ENCODE measurements at regions not wholly inside any gene's neighbourhood (a gene's known extent, or its start where the extent isn't known, plus 50 kb on each side); places are given as distances from the start of the nearest gene placed in this dataset.
"Not testable (repeated sequence)": the region's sequence is repeated elsewhere in the genome, so short reads cannot be mapped to it uniquely, and the experiment has no call there.

GRCh38 chr3:18086078-18086477 lies 339.1 kb downstream of the SATB1 start:
- DNase-seq (ENCODE audit: low read depth in 1 of 2, low spot score in 2 of 2), result no peak
- H3K27me3 ChIP-seq (replicated peaks), result no peaks in the 10 kb centered on the region
- H3K27ac ChIP-seq, result no peak overlapping the region
- H3K4me3 ChIP-seq, result no peak overlapping the region
- no peaks in the 10 kb centered on the region for H3K9me3 ChIP-seq (replicated peaks)
- H3K4me1 ChIP-seq (replicated peaks), result no peaks in the 10 kb centered on the region; the same call in 1 of the 2 replicates
- no peaks in the 10 kb centered on the region for H3K36me3 ChIP-seq

- no peak overlapping the region for H3K27ac ChIP-seq
- no peak for DNase-seq (ENCODE audit: low read depth in 1 of 2, low spot score in 2 of 2)
- H3K36me3 ChIP-seq, result no peaks in the 10 kb centered on the region
- no peaks in the 10 kb centered on the region for H3K27me3 ChIP-seq (replicated peaks)
- no peaks in the 10 kb centered on the region for H3K9me3 ChIP-seq (replicated peaks)
- H3K4me3 ChIP-seq, result no peak overlapping the region
- peaks cover 1% of the 10 kb centered on the region for H3K4me1 ChIP-seq (replicated peaks)
Observed at GRCh38 chr3:18085429-18085828, 339.7 kb downstream of the SATB1 start.

- not testable (repeated sequence) for H3K4me3 ChIP-seq, H3K27ac ChIP-seq
- peaks cover 14% of the 10 kb centered on the region for H3K4me1 ChIP-seq (replicated peaks)
Observed at GRCh38 chr3:18083273-18083590, 340.8 kb upstream of the TBC1D5 start.

GRCh38 chr3:18082551-18083272 lies 340.3 kb upstream of the TBC1D5 start:
- Histone ChIP-seq H3K4me1 (replicated peaks) (peaks cover 14% of the 10 kb centered on the region), H3K4me3 (no peak overlapping the region), H3K27ac (no peak overlapping the region), H3K9me3 (replicated peaks) (no peaks in the 10 kb centered on the region), H3K36me3 (no peaks in the 10 kb centered on the region), H3K27me3 (replicated peaks) (no peaks in the 10 kb centered on the region)
- no peak for DNase-seq (ENCODE audit: low read depth in 1 of 2, low spot score in 2 of 2)

More at GRCh38 chr3:18083273-18083590, 340.8 kb upstream of the TBC1D5 start:
- DNase-seq (ENCODE audit: low read depth in 1 of 2, low spot score in 2 of 2); H3K36me3 ChIP-seq; H3K9me3 ChIP-seq (replicated peaks); H3K27me3 ChIP-seq (replicated peaks): not testable (repeated sequence)

- Histone ChIP-seq H3K4me1 (replicated peaks) (peaks cover 14% of the 10 kb centered on the region), H3K36me3 (no peaks in the 10 kb centered on the region), H3K9me3 (replicated peaks) (no peaks in the 10 kb centered on the region), H3K27ac (no peak overlapping the region), H3K27me3 (replicated peaks) (no peaks in the 10 kb centered on the region), H3K4me3 (no peak overlapping the region)
- DNase-seq (ENCODE audit: low read depth in 1 of 2, low spot score in 2 of 2), result peak in 1 of 2 experiments; percentile 42
Observed at GRCh38 chr3:18080198-18080689, 337.8 kb upstream of the TBC1D5 start.

GRCh38 chr3:18079739-18080138 lies 337.3 kb upstream of the TBC1D5 start:
- H3K27me3 ChIP-seq (replicated peaks), result no peaks in the 10 kb centered on the region
- H3K36me3 ChIP-seq, result no peaks in the 10 kb centered on the region
- no peak overlapping the region for H3K4me3 ChIP-seq
- peaks cover 14% of the 10 kb centered on the region for H3K4me1 ChIP-seq (replicated peaks)
- H3K27ac ChIP-seq, result no peak overlapping the region
- peak in 1 of 2 experiments; percentile 43 for DNase-seq (ENCODE audit: low read depth in 1 of 2, low spot score in 2 of 2)
- no peaks in the 10 kb centered on the region for H3K9me3 ChIP-seq (replicated peaks)

- Histone ChIP-seq H3K4me3 (no peak overlapping the region), H3K27ac (no peak overlapping the region), H3K9me3 (replicated peaks) (no peaks in the 10 kb centered on the region), H3K27me3 (replicated peaks) (no peaks in the 10 kb centered on the region), H3K4me1 (replicated peaks) (peaks cover 14% of the 10 kb centered on the region), H3K36me3 (no peaks in the 10 kb centered on the region)
- DNase-seq (ENCODE audit: low read depth in 1 of 2, low spot score in 2 of 2), result no peak
Observed at GRCh38 chr3:18079062-18079461, 336.6 kb upstream of the TBC1D5 start.

- H3K4me3 ChIP-seq, result no peak overlapping the region
- H3K4me1 ChIP-seq (replicated peaks), result peaks cover 14% of the 10 kb centered on the region
- H3K27me3 ChIP-seq (replicated peaks), result no peaks in the 10 kb centered on the region
- H3K36me3 ChIP-seq, result no peaks in the 10 kb centered on the region
- H3K27ac ChIP-seq, result no peak overlapping the region
- no peaks in the 10 kb centered on the region for H3K9me3 ChIP-seq (replicated peaks)
- DNase-seq (ENCODE audit: low read depth in 1 of 2, low spot score in 2 of 2), result no peak
Observed at GRCh38 chr3:18077128-18077840, 334.9 kb upstream of the TBC1D5 start.

GRCh38 chr3:18076301-18076700 lies 333.9 kb upstream of the TBC1D5 start:
- H3K4me1 ChIP-seq (replicated peaks), result peaks cover 21% of the 10 kb centered on the region
- no peaks in the 10 kb centered on the region for H3K27me3 ChIP-seq (replicated peaks)
- no peak overlapping the region for H3K27ac ChIP-seq
- no peaks in the 10 kb centered on the region for H3K9me3 ChIP-seq (replicated peaks)
- no peaks in the 10 kb centered on the region for H3K36me3 ChIP-seq
- DNase-seq (ENCODE audit: low read depth in 1 of 2, low spot score in 2 of 2), result no peak
- no peak overlapping the region for H3K4me3 ChIP-seq

GRCh38 chr3:18075799-18076198 lies 333.4 kb upstream of the TBC1D5 start:
- no peak for DNase-seq (ENCODE audit: low read depth in 1 of 2, low spot score in 2 of 2)
- no peaks in the 10 kb centered on the region for H3K27me3 ChIP-seq (replicated peaks)
- no peaks in the 10 kb centered on the region for H3K9me3 ChIP-seq (replicated peaks)
- H3K27ac ChIP-seq, result no peak overlapping the region
- no peak overlapping the region for H3K4me3 ChIP-seq
- no peaks in the 10 kb centered on the region for H3K36me3 ChIP-seq
- peaks cover 21% of the 10 kb centered on the region for H3K4me1 ChIP-seq (replicated peaks)

GRCh38 chr3:18071833-18072232 lies 329.4 kb upstream of the TBC1D5 start:
- Histone ChIP-seq H3K27ac (no peak overlapping the region), H3K9me3 (replicated peaks) (no peaks in the 10 kb centered on the region), H3K36me3 (no peaks in the 10 kb centered on the region), H3K4me3 (no peak overlapping the region), H3K4me1 (replicated peaks) (peaks cover 19% of the 10 kb centered on the region), H3K27me3 (replicated peaks) (no peaks in the 10 kb centered on the region)
- peak in 1 of 2 experiments; percentile 4 for DNase-seq (ENCODE audit: low read depth in 1 of 2, low spot score in 2 of 2)

GRCh38 chr3:18070944-18071343 lies 328.5 kb upstream of the TBC1D5 start:
- no peaks in the 10 kb centered on the region for H3K9me3 ChIP-seq (replicated peaks)
- no peaks in the 10 kb centered on the region for H3K36me3 ChIP-seq
- no peak overlapping the region for H3K27ac ChIP-seq
- DNase-seq (ENCODE audit: low read depth in 1 of 2, low spot score in 2 of 2), result no peak
- no peak overlapping the region for H3K4me3 ChIP-seq
- peaks cover 19% of the 10 kb centered on the region for H3K4me1 ChIP-seq (replicated peaks)
- no peaks in the 10 kb centered on the region for H3K27me3 ChIP-seq (replicated peaks)

- Histone ChIP-seq H3K4me1 (replicated peaks) (peaks cover 20% of the 10 kb centered on the region), H3K36me3 (no peaks in the 10 kb centered on the region), H3K9me3 (replicated peaks) (no peaks in the 10 kb centered on the region), H3K4me3 (no peak overlapping the region), H3K27me3 (replicated peaks) (no peaks in the 10 kb centered on the region), H3K27ac (no peak overlapping the region)
- no peak for DNase-seq (ENCODE audit: low read depth in 1 of 2, low spot score in 2 of 2)
Observed at GRCh38 chr3:18070231-18070630, 327.8 kb upstream of the TBC1D5 start.

GRCh38 chr3:18069568-18069967 lies 327.1 kb upstream of the TBC1D5 start:
- Histone ChIP-seq H3K36me3 (no peaks in the 10 kb centered on the region), H3K9me3 (replicated peaks) (no peaks in the 10 kb centered on the region), H3K4me3 (no peak overlapping the region), H3K27ac (no peak overlapping the region), H3K4me1 (replicated peaks) (peaks cover 27% of the 10 kb centered on the region), H3K27me3 (replicated peaks) (no peaks in the 10 kb centered on the region)
- no peak for DNase-seq (ENCODE audit: low read depth in 1 of 2, low spot score in 2 of 2)
